Skin epidermis (tissue), 12 donors: ENCODE measurements at regions not wholly inside any gene's neighbourhood (a gene's known extent, or its start where the extent isn't known, plus 50 kb on each side); places are given as distances from the start of the nearest gene placed in this dataset.

Experiments
- H3K27ac ChIP-seq, 21 experiments: fragments of 200-600 bp; sonication (generic) in 11 of 21; one replicate each; pipeline ENCODE4 v1.5.0; 2020; ENCODE audit warnings: mild to moderate bottlenecking in 3 of 21, inconsistent platforms in 2 of 21, moderate library complexity in 2 of 21
- H3K4me3 ChIP-seq, 7 experiments: fragments of 200-600 bp; sonication (generic) in 2 of 7; one replicate each; pipeline ENCODE4 v1.5.0; 2020; ENCODE audit warnings: inconsistent platforms in 2 of 7, mild to moderate bottlenecking in 2 of 7, moderate library complexity in 1 of 7

- H3K27ac ChIP-seq = no peak overlapping the region
- no peak overlapping the region for H3K4me3 ChIP-seq
Measured at GRCh38 chr14:106872611-106873446, 1346.4 kb downstream of the TMEM121 start.

GRCh38 chr14:106874350-106874749, 1348.0 kb downstream of the TMEM121 start:
- Histone ChIP-seq H3K27ac (no peak overlapping the region), H3K4me3 (no peak overlapping the region)

- H3K4me3 ChIP-seq = no peak overlapping the region
- no peak overlapping the region for H3K27ac ChIP-seq
Measured at GRCh38 chr14:106875503-106875902, 1349.1 kb downstream of the TMEM121 start.

GRCh38 chr14:106876711-106877110, 1350.3 kb downstream of the TMEM121 start:
- Histone ChIP-seq H3K4me3 (no peak overlapping the region), H3K27ac (no peak overlapping the region)

GRCh38 chr14:106877517-106877916, 1351.1 kb downstream of the TMEM121 start:
- Histone ChIP-seq H3K27ac (no peak overlapping the region), H3K4me3 (no peak overlapping the region)

GRCh38 chr14:106879241-106879640, 1352.9 kb downstream of the TMEM121 start:
- H3K27ac ChIP-seq = no peak overlapping the region

GRCh38 chr14:106883218-106883692, 1356.9 kb downstream of the TMEM121 start:
- no peak overlapping the region for H3K27ac ChIP-seq
- no peak overlapping the region for H3K4me3 ChIP-seq

More at GRCh38 chr14:106879241-106879640, 1352.9 kb downstream of the TMEM121 start:
- H3K4me3 ChIP-seq = no peak overlapping the region
